OCI-LY3 (cell line): ENCODE measurements at regions not wholly inside any gene's neighbourhood (a gene's known extent, or its start where the extent isn't known, plus 50 kb on each side); places are given as distances from the start of the nearest gene placed in this dataset.

ENCODE experiments used
- H2AFZ ChIP-seq: fragments of 200-600, 300-600 bp; shearing (Covaris generic); 2 replicates; pipeline ENCODE4 v1.6.0; 2014; ENCODE audit warnings: antibody characterized with exemption, low read depth, low read length
- H3K27ac ChIP-seq: fragments of 200-600, 300-600 bp; sonication (generic); 2 replicates; pipeline ENCODE4 v1.5.1; 2014; ENCODE audit warnings: mild to moderate bottlenecking, low read length, moderate library complexity, mixed read lengths
- H3K27me3 ChIP-seq: fragments of 200-600, 300-600 bp; sonication (generic); 2 replicates; pipeline ENCODE4 v1.6.1; 2014; ENCODE audit warnings: low read depth, low read length, mixed read lengths
- H3K36me3 ChIP-seq: fragments of 200-600, 300-600 bp; sonication (generic); replicated peaks from 2 replicates; pipeline ENCODE3; 2014; ENCODE audit warnings: low read depth, low read length, mixed read lengths
- H3K4me1 ChIP-seq: fragments of 300-600, 200-600 bp; sonication (generic); 2 replicates; pipeline ENCODE4 v1.6.1; 2014; ENCODE audit warnings: low read length, mixed read lengths
- H3K4me2 ChIP-seq: fragments of 200-600, 300-600 bp; sonication (generic); 2 replicates; pipeline ENCODE4 v1.6.1; 2014; ENCODE audit warnings: low read length, mixed read lengths
- H3K4me3 ChIP-seq: fragments of 300-600, 200-600 bp; sonication (generic); 2 replicates; pipeline ENCODE4 v1.5.1; 2014; ENCODE audit warnings: antibody characterized with exemption, mild to moderate bottlenecking, low read length, moderate library complexity
- H3K79me2 ChIP-seq: fragments of 300-600, 200-600 bp; shearing (Covaris generic); 2 replicates; pipeline ENCODE4 v1.6.1; 2014; ENCODE audit warnings: mild to moderate bottlenecking, low read length, mixed read lengths
- H3K9ac ChIP-seq: fragments of 300-600, 200-600 bp; shearing (Covaris generic); 2 replicates; pipeline ENCODE4 v1.6.0; 2014; ENCODE audit warnings: mild to moderate bottlenecking, low read length, moderate library complexity
- H3K9me3 ChIP-seq: fragments of 200-600, 300-600 bp; shearing (Covaris generic); 2 replicates; pipeline ENCODE4 v1.6.1; 2014; ENCODE audit warnings: low read length, mixed read lengths; ENCODE audit not compliant: insufficient read depth
- H4K20me1 ChIP-seq: fragments of 200-600, 300-600 bp; sonication (generic); 2 replicates; pipeline ENCODE4 v1.6.1; 2016; ENCODE audit warnings: low read length, mixed read lengths; ENCODE audit not compliant: insufficient read depth
- CTCF ChIP-seq: fragments of 200-600, 300-600 bp; sonication (generic); IDR thresholded peaks from 2 replicates; pipeline ENCODE4 v1.5.1; 2014; ENCODE audit warnings: antibody characterized with exemption, low read length, low read depth
- EZH2phosphoT487 ChIP-seq: fragments of 200-600 bp; shearing (Covaris generic); IDR thresholded peaks from 2 replicates; pipeline ENCODE4 v1.6.1; 2018; ENCODE audit warnings: antibody characterized with exemption, mixed run types, low read depth

GRCh38 chr18:56377231-56377630 is 261.2 kb downstream of the TXNL1 start:
- Histone ChIP-seq H3K27me3 (no peaks in the 10 kb centered on the region), H4K20me1 (no peaks in the 10 kb centered on the region), H3K4me1 (peaks cover 54% of the 10 kb centered on the region), H3K4me2 (peak overlapping the region; percentile 84), H3K36me3 (no peaks in the 10 kb centered on the region), H3K27ac (no peak overlapping the region; the same call in 1 of the 2 replicates), H3K4me3 (peak overlapping the region; percentile 67), H3K79me2 (no peaks in the 10 kb centered on the region), H3K9ac (peak overlapping the region; percentile 35), H2AFZ (peak overlapping the region; percentile 86), H3K9me3 (peaks cover 3% of the 10 kb centered on the region; the same call in 1 of the 2 replicates)
- TF ChIP-seq CTCF (no peak), EZH2phosphoT487 (no peak)

DNA sequence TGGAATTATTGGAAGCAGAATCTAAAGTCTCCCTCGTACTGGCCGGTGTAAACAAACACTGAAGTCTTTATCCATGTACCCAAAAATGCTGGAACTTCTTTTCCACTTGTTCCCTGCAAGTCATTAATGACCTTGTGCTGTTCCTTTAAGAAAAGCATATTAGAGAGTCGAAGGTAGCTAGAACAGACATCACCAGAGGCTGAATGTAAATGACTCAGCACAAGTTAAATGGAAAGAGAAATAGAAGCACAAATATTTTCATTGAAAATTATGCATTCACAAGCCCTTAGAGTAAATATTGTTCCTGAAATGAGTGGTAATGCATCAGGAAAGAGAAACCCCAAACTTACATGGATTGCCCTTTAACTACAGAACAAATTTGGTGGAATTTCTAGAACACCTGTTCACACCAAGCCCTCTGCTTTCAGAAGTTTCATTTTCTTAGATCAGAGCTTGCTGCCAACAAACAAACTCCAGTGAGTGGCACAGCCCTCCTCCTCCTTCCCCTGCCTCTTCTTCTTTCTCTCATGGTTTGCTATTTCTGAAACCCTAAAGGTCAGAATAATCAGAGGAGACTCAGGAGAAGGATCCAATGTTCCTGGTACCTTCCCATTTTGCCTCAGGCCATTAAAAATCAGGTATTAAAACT is 264.3 kb downstream of the TXNL1 start:
- Histone ChIP-seq H3K27ac (no peak overlapping the region), H3K9ac (no peak overlapping the region)

DNA sequence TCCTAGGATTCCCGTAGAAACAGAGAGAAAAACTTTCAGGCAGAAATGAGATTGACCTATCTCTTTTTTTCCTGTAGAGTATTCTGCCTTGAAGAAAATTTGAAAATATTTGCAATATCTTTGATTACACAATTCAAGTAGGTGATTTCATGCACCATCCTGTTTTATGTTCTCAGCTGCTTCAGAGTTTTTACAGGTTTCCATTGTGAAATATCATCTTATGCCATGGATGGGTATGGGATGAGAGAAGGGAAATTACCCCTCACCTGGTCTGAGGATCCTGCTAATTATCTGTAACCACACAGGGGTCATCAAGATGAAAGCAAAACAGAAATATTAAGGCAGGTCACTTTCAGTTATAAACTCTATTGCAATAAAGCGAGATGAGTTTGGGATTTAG is 264.8 kb downstream of the TXNL1 start:
- Histone ChIP-seq H3K36me3 (no peaks in the 10 kb centered on the region), H4K20me1 (no peaks in the 10 kb centered on the region), H3K27me3 (no peaks in the 10 kb centered on the region), H3K9ac (no peak overlapping the region), H3K9me3 (peaks cover 3% of the 10 kb centered on the region; the same call in 1 of the 2 replicates), H3K4me2 (no peak overlapping the region), H3K27ac (no peak overlapping the region), H3K79me2 (no peaks in the 10 kb centered on the region), H2AFZ (no peak overlapping the region), H3K4me3 (no peak overlapping the region), H3K4me1 (peaks cover 47% of the 10 kb centered on the region)
- TF ChIP-seq EZH2phosphoT487 (no peak), CTCF (no peak)

More for the DNA sequence above, 264.3 kb downstream of the TXNL1 start:
- Histone ChIP-seq H3K36me3 (no peaks in the 10 kb centered on the region), H3K9me3 (peaks cover 3% of the 10 kb centered on the region; the same call in 1 of the 2 replicates), H3K4me2 (peak overlapping the region; percentile 18), H3K79me2 (no peaks in the 10 kb centered on the region), H3K27me3 (no peaks in the 10 kb centered on the region), H2AFZ (peak overlapping the region; percentile 4; the same call in 1 of the 2 replicates), H3K4me3 (no peak overlapping the region), H3K4me1 (peaks cover 53% of the 10 kb centered on the region), H4K20me1 (no peaks in the 10 kb centered on the region)
- TF ChIP-seq CTCF, result no peak
- TF ChIP-seq EZH2phosphoT487, result no peak

DNA sequence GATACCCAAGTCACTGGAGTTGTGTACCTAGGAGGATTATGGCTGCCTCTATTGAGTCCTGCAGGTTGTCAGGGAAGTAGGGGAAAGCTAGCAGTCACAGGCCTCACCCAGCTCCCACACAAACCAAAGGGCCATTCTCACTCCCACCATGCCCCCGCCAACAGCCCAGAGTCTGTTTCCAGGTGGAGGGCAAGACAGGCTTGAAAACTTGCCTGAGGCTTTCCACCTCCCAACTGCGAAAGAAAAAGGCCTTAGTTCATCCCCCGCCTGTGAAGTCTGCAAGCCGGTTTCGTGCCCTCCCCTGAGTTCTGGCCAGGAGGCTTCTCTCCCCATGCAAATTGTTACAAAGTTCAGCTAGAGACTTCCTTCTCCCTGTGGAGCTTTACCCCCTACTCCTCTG is 270.3 kb downstream of the TXNL1 start:
- H2AFZ ChIP-seq, result no peak overlapping the region
- no peak overlapping the region for H3K4me3 ChIP-seq
- no peak overlapping the region for H3K4me2 ChIP-seq
- TF ChIP-seq CTCF (no peak), EZH2phosphoT487 (no peak)
- no peaks in the 10 kb centered on the region for H3K27me3 ChIP-seq
- H3K27ac ChIP-seq, result no peak overlapping the region
- H3K36me3 ChIP-seq, result no peaks in the 10 kb centered on the region
- H4K20me1 ChIP-seq, result no peaks in the 10 kb centered on the region
- peaks cover 5% of the 10 kb centered on the region; the same call in 1 of the 2 replicates for H3K9me3 ChIP-seq
- H3K9ac ChIP-seq, result no peak overlapping the region
- H3K79me2 ChIP-seq, result no peaks in the 10 kb centered on the region
- H3K4me1 ChIP-seq, result no peaks in the 10 kb centered on the region
